Lung (tissue), 11 donors: ENCODE measurements at regions not wholly inside any gene's neighbourhood (a gene's known extent, or its start where the extent isn't known, plus 50 kb on each side); places are given as distances from the start of the nearest gene placed in this dataset.

ENCODE experiments used
- ATAC-seq: fragments of 200-7000 bp; cut with Tn5 transposase; one replicate; pipeline ENCODE4 v1.9.1; 2020; ENCODE audit warnings: moderate number of reproducible peaks; ENCODE audit not compliant: insufficient read depth, low FRiP score
- DNase-seq, 3 donors: peaks; one replicate each; pipeline ENCODE4 v3.0.0-alpha.2; 2013 to 2017
- H3K27ac ChIP-seq, 2 donors: one replicate each; pipeline ENCODE4 v1.5.1; 2013; ENCODE audit warnings: mild to moderate bottlenecking in 2 of 2, moderate library complexity in 2 of 2, control low read depth in 1 of 2, inconsistent platforms in 1 of 2, low read depth in 1 of 2, low read length in 1 of 2
- H3K27me3 ChIP-seq, 3 donors: one replicate each; pipeline ENCODE4 v1.5.1; 2013; ENCODE audit warnings: low read length in 2 of 3; ENCODE audit not compliant: control insufficient read depth in 3 of 3, insufficient read depth in 3 of 3
- H3K36me3 ChIP-seq, 4 donors: one replicate each; pipeline ENCODE4 v1.5.1; 2013; ENCODE audit warnings: low read length in 4 of 4, mild to moderate bottlenecking in 1 of 4, moderate library complexity in 1 of 4; ENCODE audit not compliant: control insufficient read depth in 4 of 4, insufficient read depth in 4 of 4
- H3K4me1 ChIP-seq, 5 donors: one replicate each; pipeline ENCODE4 v1.5.1; 2013; ENCODE audit warnings: low read length in 5 of 5, mild to moderate bottlenecking in 2 of 5, moderate library complexity in 1 of 5; ENCODE audit not compliant: control insufficient read depth in 5 of 5, insufficient read depth in 5 of 5
- H3K4me3 ChIP-seq: one replicate; pipeline ENCODE4 v1.5.1; 2013; ENCODE audit warnings: mild to moderate bottlenecking, control low read depth, moderate library complexity
- H3K9ac ChIP-seq, 2 donors: one replicate each; pipeline ENCODE4 v1.5.1; 2013; ENCODE audit warnings: low read length in 2 of 2, control low read depth in 1 of 2; ENCODE audit not compliant: insufficient read depth in 1 of 2
- H3K9me3 ChIP-seq, 4 donors: one replicate each; pipeline ENCODE4 v1.5.1; 2013; ENCODE audit warnings: low read length in 3 of 4, mild to moderate bottlenecking in 1 of 4, moderate library complexity in 1 of 4; ENCODE audit not compliant: control insufficient read depth in 4 of 4, insufficient read depth in 3 of 4
- WGBS, 2 donors: extraction: QIAGEN DNeasy Blood & Tissue Kit; methylation state at CpG; one replicate each; pipeline ENCODE4 v1.1.7; 2013; 5-methylcytosine and 5-hydroxymethylcytosine counted together
- TF ChIP-seq, protein P1 (sequence below): IDR thresholded peaks from 2 replicates; pipeline ENCODE4 v1.5.1; 2012; ENCODE audit warnings: mild to moderate bottlenecking; ENCODE audit errors: control extremely low read depth, extremely low read depth
- donor health status: control.
- donor health status: control.
- donor health status: Bipolar disorder and iron deficiency.
- donor health status: healthy.
- donor health status: DM: yes; HTN: yes; CAD: no.

DNA sequence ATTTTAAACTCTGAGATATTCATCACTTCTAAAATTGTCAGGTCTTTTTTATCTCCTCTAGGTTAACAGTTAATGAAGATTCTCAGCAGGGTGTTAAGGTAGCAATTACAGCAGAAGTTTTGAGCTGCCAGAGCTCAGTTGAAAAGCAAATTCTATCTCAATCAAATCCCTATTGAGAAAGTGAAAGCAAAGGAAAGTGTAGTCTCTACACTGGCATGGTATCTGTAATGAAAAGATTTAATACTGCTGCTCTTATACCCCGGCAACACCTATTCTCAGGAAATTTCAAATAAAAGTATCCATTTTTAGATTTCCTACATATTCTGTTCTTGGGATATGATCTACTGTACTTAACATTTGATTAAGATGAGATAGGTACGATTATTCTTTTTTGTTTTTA is 913.5 kb downstream of the MRPL39 start:
- TF ChIP-seq, protein P1, sequence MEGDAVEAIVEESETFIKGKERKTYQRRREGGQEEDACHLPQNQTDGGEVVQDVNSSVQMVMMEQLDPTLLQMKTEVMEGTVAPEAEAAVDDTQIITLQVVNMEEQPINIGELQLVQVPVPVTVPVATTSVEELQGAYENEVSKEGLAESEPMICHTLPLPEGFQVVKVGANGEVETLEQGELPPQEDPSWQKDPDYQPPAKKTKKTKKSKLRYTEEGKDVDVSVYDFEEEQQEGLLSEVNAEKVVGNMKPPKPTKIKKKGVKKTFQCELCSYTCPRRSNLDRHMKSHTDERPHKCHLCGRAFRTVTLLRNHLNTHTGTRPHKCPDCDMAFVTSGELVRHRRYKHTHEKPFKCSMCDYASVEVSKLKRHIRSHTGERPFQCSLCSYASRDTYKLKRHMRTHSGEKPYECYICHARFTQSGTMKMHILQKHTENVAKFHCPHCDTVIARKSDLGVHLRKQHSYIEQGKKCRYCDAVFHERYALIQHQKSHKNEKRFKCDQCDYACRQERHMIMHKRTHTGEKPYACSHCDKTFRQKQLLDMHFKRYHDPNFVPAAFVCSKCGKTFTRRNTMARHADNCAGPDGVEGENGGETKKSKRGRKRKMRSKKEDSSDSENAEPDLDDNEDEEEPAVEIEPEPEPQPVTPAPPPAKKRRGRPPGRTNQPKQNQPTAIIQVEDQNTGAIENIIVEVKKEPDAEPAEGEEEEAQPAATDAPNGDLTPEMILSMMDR = no peak
- Histone ChIP-seq H3K27ac (no peak overlapping the region), H3K36me3 (no peaks in the 10 kb centered on the region), H3K4me1 (no peaks in the 10 kb centered on the region), H3K4me3 (no peak overlapping the region), H3K9ac (no peak overlapping the region), H3K27me3 (no peaks in the 10 kb centered on the region), H3K9me3 (no peaks in the 10 kb centered on the region)
- DNase-seq = no peak
- no peak for ATAC-seq
- WGBS, 2 donors = 82 to 87% methylated on average over 2 of the region's 2 CpGs

DNA sequence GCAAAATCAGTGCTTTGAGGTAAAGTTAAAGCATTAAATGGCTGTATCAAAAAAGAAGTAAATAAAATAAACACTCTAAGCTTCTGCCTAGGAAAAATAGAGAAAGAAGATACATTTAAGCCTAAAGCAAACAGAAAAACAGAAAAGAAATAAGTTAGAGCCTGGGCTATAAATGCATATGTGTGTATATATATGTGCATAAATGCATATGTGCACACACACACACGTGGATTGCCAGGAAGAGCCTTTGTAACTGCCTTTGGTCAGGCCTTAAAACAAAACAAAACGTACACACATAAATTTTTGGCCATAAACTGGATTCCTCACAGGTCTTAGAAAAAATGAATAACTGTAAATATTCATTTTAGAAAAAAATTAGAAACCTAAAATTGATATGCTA is 925.8 kb downstream of the MRPL39 start:
- H3K27me3 ChIP-seq = no peaks in the 10 kb centered on the region
- no peak overlapping the region for H3K27ac ChIP-seq
- TF ChIP-seq, protein P1 = no peak
- no peak overlapping the region for H3K9ac ChIP-seq
- DNase-seq (no peak), ATAC-seq (no peak)
- H3K36me3 ChIP-seq = no peaks in the 10 kb centered on the region
- H3K4me3 ChIP-seq = no peak overlapping the region
- H3K4me1 ChIP-seq = no peaks in the 10 kb centered on the region
- WGBS, 2 donors = 38 to 50% methylated on average over 2 of the region's 2 CpGs
- no peaks in the 10 kb centered on the region for H3K9me3 ChIP-seq

DNA sequence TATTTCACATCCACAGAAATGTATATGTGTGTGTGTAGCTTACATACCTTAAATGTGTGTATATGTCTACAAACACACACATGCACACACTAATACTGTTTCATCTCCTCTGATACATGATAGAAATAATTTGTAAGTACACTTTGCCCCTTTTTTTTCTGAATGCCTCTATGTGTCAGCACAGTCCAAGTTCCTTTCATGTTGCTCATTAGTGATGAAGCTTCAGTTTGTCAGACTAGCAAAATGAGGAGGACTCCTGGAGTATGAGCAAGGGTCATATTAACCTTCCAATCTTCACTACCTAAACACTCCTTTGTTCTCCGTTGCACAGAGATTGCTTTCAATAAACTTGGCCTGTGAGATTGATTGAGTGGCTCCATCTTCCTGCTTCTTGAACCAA is 935.4 kb downstream of the MRPL39 start:
- Histone ChIP-seq H3K9ac (no peak overlapping the region), H3K27me3 (no peaks in the 10 kb centered on the region), H3K4me1 (no peaks in the 10 kb centered on the region), H3K4me3 (no peak overlapping the region), H3K27ac (no peak overlapping the region), H3K9me3 (no peaks in the 10 kb centered on the region), H3K36me3 (no peaks in the 10 kb centered on the region)
- TF ChIP-seq, protein P1 = no peak
- no peak for DNase-seq
- ATAC-seq = no peak
- 30 to 42% methylated on average over 1 of the region's 1 CpG for WGBS, 2 donors

DNA sequence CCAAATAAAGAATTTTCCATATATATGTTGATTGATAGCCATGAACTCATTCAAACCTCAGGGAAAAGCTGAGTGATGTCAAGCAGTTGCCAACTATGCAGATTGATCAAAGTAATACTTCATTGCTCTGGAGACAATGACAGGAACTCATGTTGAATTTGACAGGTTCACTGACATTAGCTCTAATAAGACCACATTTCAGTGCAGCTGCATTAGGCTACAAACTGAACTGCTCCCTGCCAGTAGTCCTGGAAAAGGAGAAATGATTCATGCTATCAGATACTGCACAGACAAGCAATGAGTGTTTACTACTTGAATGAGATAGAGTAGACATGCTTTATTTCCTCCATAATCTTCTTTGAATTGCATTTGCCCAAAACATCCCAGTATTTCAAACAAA is 948.4 kb downstream of the MRPL39 start:
- ATAC-seq (no peak), DNase-seq (no peak)
- no peak overlapping the region for H3K4me3 ChIP-seq
- H3K4me1 ChIP-seq = no peaks in the 10 kb centered on the region
- TF ChIP-seq, protein P1 = no peak
- no peak overlapping the region for H3K9ac ChIP-seq
- no peaks in the 10 kb centered on the region for H3K9me3 ChIP-seq
- no peak overlapping the region for H3K27ac ChIP-seq
- H3K36me3 ChIP-seq = no peaks in the 10 kb centered on the region
- H3K27me3 ChIP-seq = no peaks in the 10 kb centered on the region
